NCI-H187 treated with DMSO at 0.1 percent for 48 hours (cell line): ENCODE measurements at regions not wholly inside any gene's neighbourhood (a gene's known extent, or its start where the extent isn't known, plus 50 kb on each side); places are given as distances from the start of the nearest gene placed in this dataset.

Source experiments
- DNase-seq: peaks from one replicate; lab custom pipeline; 2025; lab: John Stamatoyannopoulos, UW

DNA sequence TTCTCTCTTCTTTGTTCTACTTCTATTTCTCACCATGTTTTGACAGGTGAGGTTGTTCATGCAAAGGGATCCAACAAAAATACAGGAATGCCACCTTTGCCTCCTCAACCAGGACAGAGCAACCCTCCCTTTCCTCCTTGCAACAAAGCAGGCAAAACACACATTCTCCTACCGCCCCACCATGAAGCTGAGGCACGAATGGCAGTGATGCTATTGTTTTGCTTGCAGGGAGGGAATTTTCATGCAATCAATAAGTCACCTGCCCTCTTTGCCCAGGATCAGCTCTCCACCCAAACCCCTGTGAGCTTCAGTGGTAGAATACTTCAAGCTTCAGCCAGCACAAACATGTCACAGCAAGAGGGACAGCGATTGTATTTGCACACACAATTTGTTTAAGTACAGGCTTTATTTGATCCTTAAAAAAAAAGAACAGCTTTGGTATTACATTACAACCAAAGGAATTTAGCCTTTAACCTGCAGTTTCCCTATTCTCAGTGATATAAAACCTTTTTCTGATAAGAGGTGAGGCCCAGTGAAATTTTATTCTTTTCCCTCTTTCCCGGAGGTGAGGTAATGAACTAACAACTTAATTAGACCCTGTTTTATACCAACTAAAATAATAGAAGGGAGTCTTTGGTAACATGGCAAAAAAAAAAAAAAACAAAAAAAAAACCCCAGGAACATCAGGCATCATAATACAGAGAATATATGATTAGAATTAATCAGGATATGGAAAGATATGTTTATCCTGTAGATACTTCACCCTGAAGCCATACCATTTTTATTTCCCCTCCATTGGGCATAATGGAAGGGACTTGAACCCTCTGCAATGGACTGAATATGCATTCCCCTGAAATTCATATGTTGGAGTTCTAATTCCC is 87.0 kb upstream of the EEA1 start:
- no peak for DNase-seq

DNA sequence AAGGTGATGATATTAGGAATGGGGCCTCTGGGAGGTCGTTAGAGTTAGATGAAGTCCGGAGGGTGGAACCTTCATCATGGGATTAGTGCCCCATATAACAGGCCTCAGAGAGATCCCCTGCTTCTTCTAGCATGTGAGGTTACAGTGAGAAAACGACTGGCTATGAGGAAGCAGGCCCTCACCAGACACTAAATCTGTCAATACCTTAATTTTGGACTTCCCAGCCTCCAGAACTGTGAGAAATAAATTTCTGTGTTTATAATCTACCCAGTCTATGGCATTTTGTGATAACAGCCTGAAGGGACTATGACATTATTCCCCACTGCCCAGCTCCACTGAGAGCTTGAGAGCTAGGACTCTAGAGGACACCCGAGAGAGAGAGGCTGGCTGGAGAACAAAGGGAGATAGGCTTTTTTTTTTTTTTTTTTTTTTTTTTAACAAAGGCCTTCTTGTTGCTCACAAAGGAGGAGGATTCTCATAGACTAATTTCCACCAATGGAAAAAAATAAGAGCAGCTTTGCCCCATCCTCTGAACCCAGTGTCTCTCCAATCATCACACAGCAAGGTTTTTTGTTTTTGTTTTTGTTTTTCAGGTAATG is 87.8 kb upstream of the EEA1 start:
- no peak for DNase-seq

DNA sequence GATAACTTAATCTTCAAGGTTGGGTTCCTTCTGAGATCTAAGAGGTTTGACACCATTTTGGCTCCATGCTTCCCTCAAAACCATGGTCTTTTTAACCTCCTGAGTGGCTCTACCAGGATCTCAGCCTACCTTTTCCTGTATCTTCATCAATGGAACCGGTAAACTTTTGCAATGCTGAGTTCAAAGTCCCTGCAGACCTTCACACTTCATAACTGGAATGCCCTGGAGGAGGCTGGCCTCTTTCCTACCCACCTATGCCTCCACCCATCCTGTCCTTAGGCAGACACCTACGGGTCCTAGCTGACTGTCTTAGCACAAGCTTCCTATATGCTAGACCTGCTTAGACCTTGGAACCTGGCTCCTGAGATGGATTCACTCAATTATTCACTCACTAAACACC is 89.5 kb upstream of the EEA1 start:
- no peak for DNase-seq

DNA sequence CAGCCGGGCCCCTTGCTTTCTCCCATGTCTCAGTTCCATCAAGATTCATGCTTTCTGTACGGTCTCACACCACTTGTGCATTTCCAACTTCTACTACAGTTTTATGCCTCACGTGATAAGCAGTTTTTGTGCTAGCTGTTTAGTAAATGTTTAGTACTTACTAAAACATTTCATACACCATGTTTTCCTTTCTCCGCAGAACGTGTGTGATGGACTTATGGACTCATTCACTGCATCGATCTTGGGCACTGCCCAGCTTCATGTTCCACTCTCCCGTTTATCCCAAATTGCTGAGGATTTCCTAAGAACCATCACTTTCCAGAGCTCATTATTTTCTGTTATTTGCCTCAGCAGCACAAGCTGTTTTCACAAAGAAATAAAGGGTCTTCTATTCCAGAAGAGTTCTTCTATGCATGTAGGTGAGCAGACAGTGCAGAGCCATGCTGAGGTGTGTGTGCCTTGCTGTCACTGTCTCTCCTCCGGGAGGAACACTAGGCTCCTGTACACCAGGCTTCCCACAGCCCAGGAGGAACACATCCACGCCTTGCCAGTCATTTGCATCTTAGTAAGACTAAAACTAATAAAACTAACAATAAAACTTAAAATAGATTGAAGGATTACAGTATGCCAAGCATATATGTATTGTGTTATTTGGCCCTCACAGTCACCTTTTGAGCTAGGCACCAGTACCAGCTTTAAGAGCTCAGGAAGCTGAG is 90.3 kb upstream of the EEA1 start:
- no peak for DNase-seq

DNA sequence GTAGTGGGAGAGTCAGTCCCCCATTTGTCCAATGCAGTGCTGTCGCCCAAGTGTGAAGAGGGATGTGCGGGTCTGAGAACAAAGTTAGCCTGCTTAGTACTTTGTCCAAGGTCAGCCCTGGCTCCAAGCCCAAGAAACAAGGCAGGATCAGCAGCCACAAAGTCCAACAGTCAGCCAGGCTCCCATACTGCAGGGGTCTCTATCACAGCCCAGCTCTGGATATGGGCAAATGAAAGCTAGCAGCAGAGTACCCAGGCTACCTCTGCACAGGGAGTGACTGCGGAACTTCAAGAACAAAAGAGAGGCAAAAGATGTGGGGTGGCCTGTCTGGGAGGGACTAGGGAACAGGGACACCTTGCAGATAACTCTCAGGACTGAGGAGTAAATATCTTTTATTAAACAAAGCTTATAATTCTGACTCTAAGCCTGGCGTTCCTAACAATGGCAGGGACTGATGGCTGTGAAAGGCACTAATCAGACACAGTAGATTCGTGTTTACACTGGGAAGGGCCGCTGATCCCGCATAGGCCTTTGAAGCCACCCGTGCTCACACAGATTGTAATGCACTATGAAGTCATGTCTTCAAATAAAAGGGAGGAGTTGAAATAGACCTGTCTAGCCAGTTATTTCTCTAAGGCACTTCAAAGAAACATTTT is 91.0 kb upstream of the EEA1 start:
- DNase-seq: no peak

DNA sequence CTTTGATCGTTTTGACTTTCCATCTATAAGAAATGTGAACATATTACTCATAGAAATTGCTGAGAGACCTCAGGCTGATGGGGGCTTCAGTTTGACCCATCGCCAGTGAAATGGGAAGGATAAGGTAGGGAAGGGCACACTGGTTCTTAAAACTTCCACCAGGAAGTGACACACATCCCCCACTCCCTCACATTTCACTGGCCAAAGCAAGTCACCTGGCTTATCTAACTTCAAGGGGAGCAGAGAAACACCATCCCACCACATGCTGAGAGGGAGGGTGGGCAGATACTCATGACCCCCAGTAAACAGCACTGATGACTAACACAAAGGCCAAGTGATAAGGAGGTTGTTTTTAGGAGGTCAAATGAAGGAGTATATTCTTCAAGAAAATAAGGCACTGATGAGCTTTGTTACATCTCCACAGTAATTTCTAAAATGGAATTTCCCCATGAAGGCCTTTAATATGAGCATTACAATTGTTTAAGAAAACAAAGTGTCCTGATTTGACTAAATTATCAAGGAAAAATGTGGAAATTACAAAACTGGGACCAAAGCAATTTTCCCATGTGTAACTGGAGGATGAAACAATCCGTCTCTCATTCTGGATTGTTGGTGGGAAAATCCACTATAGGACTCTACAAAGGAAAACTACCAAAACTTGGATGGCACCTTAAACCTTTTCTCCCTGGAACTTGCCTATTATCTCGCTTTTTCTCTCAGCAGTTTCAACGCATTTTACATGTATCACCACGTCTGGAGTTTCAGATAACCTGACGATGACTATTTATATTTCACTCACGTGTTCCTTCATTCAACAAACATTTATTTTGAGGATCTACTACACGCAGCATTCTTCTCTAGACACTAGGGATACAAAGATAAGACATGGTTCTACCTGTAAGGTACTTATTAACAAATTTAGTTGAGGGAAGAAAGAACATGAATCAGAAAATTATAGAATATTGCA is 91.8 kb upstream of the EEA1 start:
- no peak for DNase-seq

DNA sequence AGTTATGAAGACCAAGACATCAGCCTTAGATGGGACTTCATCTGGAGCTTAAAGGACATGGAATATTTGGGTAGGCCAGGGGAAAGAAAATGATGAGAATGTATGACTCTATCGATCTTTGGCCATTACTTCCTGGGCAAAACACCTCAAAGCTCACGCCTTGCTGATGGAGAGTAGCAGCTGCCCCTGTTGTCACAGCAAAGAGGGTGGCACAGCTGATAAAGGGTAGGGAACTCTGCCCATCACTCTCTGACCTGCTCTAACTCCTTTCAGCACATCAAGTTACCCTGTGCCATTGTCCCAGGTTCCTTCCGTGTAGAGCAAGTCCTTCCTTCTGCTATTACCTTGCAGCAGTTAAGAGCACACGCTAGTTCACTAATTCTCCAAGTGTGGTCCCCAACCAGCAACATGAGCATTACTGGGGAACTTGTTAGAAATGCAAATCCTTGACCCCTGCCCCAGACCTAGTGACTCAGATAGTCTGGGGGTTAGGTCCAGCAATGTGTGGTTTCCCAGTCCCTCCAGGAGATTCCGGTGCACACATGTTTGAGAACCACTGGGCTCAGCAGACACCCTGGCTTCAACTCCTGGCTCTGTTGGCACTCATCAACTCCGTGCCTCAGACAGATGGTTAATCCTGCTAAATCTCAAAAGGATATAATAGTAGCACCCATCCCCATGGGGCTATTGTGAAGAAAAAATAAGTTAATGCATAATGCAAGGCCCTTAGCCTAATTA is 93.7 kb upstream of the EEA1 start:
- DNase-seq: no peak

DNA sequence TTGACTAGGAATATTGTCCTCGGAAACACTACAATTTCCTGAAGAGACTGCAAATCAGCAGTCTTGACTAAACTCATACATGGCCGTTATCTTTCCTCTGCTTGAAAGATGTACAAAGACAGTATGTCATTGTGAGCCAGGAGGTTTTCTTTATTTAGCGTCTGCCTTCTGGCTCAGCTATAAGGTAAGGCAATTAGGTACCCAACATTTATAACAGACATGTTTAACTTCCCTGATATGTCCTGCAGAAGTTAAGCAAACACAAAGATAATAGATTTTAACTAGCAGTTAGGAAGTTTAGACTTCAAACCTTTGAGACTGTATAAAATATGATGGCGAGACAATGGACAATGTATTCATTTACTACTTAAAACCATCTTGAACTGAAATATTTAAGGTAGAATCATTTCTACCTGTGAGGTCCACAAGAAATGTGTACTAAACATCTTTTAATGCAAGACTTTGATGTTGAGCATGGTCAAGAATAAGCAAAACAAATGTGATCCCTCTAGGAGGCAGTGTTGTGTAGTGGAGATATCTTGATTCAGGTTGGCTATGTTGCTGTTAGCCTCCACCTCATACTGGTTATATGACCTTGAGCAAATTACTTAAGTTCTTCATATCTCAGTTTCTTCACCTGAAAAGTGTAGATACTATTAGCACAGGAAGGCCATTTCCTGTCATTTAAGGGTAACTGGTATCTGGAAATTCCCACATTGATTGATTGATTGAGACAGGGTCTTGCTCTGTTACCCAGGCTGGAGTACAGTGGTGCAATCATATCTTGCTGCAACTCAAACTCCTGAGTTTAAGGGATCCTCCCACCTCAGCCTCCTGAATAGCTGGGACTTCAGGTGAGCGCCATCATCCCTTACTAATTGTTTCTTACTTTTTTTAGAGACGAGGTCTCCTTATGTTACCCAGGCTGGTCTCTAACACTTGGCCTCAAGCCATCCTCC is 96.3 kb upstream of the EEA1 start:
- no peak for DNase-seq

DNA sequence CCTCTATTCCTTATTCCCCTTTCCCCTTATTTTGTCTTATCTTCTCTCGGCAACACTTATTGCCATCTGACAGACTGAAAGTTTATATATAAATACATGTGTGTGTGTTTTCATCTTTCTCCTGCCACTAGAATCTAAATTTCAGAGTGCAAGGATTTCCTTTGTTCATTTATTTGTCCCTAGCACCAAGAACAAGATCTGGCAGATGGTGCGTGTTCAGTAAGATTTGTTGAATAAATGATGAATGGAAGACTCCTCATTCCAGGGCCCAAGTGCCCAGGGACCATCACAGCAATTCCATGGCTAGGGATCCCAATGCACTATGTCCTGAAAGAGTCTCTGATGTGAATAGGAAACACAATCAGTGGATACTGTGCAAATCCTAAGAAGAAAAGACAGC is 97.9 kb upstream of the EEA1 start:
- DNase-seq: no peak

DNA sequence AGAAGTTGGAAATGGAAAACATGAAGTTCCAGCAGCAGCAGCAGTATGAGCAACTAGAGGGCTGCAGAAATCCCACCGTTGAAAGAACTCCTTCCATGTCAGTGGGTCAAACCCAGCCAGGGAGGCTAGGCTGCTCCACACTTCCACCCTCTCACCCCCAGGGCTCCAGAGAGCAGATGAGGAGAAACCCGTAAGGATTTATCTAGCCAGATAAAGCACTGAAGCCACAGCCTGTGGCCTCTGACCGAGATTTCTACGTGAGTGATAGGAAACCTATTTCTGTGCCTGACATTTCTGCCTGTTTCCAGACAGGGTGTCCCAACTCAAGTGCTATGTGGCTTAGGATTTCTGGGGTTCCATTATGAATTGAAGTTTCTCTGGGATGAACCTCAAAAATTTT is 100.0 kb upstream of the EEA1 start:
- no peak for DNase-seq

DNA sequence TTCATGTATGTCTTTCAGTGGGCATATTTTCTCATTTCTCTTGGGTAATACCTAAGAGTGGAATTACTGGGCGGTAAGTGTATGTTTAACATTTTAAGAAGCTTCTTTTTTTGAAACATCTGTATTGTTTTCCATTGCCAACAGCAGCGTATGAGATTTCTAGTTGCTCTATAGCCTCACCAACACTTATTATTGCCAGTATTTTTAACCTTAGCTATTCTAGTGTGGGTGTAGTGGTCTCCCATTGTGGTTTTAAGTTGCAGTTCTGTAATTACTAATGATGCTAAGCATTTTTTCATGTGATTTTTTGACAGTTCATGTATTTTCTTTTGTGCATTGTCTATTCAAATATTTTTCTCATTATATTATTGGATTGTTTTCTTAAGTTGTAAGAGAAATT is 101.9 kb upstream of the EEA1 start:
- DNase-seq: no peak

DNA sequence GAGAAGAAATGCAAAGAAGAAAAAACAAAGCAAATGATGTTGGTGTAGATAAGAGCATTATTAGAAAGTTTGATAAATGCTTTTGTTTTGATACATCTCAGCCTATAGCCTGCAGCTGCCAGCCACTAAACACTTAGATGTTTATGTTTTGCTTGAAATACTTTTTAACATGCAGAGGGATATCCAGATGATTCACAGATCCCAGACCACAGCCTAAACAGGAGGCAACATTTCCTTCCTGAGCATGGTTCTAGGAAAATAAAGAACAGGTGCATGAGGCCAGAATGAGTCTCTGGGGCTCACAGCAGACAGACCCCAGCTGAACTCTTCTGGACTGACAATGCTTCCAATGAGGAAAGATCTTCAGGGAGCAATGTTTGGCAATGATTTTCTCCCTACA is 103.7 kb upstream of the EEA1 start:
- DNase-seq: no peak

DNA sequence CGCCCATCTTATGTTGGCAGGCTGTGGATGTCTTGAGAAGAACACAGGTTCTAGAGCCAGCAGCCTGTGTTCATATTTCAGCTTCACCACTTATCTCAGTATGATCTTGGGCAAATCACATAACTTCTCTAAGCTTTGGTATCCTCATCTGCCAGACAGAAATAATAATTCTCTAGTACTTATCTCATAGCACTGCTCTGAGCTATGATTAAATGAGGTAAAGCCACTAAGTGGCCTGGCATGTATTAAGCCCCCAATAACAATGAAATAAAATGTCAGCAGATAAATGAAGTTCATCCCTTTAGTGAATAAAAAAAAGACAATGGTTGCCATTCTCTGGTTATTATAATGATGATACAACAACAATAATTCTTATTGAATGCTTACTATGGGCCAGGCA is 104.9 kb upstream of the EEA1 start:
- DNase-seq: no peak

DNA sequence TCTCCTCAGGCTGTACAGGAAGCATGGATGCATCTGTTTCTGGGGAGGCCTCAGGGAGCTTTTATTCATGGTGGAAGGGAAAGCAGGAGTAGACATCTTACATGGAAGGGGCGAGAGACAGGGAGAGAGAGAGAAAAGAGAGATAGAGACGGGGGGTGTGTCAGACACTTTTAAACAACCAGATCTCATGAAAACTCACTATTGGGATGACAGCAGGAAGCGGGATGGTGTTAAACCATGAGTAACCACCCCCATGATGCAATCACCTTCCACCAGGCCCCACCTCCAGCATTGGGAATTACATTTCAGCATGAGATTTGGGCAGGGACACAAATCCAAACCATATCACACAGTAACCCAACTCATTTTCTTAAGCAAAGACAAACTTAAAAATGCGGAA is 110.0 kb upstream of the EEA1 start:
- no peak for DNase-seq

DNA sequence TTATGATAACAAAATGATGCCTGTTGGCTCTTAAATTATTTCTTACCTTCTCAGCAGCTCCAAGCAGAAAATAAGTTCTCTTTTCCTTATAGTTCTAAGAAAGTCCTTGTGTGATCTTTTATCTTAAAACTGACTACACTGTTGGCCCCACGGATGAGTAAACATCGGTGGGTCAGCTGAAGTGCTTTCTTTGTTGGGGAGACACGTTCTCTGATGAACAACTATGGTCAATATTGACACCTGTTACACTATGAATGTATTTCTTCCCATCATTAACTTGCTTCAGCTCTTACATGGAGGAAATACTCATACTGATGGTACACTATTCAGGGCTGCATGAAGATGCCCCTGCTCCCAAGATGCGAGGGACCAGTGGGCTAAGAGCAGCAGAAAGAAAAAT is 110.8 kb upstream of the EEA1 start:
- DNase-seq: no peak

DNA sequence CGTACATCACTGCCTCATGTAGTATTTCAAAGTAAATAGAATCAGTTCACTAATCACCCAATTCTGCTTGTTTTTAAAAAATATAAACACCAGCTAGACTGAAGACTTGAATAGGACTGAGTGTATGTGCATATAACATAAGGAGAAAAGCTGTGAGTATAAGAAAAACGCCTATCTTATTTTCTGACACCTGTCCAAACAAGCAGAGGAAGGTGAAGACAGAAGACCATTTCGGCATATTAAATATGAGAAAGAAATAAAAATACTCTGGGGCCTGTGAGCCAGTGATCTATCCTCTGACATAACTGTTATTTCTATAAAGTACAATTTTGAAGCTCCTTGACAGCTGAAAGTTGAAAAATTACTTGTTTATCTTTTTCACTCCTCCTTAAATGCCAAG is 111.3 kb upstream of the EEA1 start:
- DNase-seq: no peak

DNA sequence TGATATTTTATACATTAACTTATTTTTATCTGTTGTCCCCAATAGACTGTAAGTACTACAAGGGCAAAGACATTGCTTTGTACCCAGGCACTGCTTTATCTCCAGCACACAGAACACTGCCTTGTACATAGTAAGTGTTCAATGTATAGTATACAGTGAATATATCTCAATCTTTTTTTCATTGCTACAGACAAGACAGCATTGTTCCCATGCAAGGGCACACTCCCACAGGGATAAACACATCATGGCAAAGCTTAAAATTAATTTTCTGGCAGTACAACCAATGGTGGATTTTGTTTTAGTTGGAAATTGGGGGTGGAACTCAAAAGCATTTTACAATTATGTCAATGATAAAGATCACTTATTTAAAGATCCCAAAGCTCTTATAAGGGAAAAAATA is 112.3 kb upstream of the EEA1 start:
- DNase-seq: no peak

DNA sequence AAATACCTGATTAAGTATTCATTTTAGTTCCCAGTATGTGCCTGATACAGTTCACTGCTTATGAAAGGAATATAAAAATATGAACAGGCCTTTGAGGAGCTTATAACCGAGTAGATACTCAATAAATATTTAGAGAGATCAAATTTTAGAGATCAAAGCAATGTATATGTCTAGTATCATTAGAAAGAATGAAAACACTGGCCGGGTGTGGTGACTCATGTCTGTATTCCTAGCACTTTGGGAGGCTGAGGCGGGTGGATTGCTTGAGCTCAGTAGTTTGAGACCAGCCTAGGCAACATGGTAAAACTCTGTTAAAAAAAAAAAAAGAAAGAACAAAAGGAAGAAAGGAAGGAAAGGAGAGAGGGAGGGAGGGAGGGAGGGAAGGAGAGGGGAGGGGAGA is 113.2 kb upstream of the EEA1 start:
- no peak for DNase-seq

DNA sequence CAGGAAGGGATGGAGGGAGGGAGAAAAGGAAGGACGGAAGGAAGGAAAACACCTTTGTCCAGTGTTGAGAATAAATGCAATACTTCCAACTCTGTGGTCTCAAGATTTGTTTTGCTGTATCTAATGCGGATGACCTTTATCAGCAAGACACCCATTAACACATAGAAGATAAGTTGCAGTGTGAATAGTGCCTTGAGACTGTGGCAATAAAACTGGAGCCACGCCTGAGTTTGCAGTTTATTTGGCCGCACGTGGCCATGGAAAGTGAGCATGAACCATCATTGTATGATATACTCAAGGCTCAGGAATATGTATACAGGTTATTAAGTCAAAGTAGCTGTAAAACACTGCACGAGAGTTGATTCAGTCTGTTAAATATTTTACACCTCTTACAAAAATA is 113.6 kb upstream of the EEA1 start:
- DNase-seq: no peak
